ENCODE measurements at regions not wholly inside any gene's neighbourhood (a gene's known extent, or its start where the extent isn't known, plus 50 kb on each side); places are given as distances from the start of the nearest gene placed in this dataset.

DNA sequence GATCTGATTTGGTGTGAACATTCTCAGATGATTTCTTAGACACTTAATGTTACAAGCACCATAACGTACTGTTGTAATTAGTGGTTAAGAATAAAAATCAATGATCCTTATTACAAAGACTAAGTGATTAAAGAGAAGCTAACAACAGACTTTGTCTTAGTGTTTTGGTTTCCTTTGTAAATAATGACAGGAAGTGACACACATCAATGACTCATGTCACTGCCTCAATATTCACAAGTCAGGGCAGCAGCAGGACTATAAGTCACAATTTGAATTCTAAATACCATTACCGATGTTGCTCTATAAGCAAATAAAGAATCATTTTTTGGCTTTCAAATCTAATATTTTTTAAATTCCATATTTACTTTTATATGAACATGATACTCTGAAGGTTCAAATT, 115.8 kb upstream of the FAT4 start:
- TF ChIP-seq TAF1 (IDR thresholded peaks at IDR 0.05; ENCODE audit: borderline replicate concordance, insufficient read depth, low read length) (no peak), SIN3A (IDR thresholded peaks at IDR 0.05; ENCODE audit: borderline replicate concordance, insufficient read depth, low read length) (no peak), POLR2AphosphoS5 (IDR thresholded peaks at IDR 0.05; ENCODE audit: low read depth, low read length) (no peak)
- TF ChIP-seq, protein P1, sequence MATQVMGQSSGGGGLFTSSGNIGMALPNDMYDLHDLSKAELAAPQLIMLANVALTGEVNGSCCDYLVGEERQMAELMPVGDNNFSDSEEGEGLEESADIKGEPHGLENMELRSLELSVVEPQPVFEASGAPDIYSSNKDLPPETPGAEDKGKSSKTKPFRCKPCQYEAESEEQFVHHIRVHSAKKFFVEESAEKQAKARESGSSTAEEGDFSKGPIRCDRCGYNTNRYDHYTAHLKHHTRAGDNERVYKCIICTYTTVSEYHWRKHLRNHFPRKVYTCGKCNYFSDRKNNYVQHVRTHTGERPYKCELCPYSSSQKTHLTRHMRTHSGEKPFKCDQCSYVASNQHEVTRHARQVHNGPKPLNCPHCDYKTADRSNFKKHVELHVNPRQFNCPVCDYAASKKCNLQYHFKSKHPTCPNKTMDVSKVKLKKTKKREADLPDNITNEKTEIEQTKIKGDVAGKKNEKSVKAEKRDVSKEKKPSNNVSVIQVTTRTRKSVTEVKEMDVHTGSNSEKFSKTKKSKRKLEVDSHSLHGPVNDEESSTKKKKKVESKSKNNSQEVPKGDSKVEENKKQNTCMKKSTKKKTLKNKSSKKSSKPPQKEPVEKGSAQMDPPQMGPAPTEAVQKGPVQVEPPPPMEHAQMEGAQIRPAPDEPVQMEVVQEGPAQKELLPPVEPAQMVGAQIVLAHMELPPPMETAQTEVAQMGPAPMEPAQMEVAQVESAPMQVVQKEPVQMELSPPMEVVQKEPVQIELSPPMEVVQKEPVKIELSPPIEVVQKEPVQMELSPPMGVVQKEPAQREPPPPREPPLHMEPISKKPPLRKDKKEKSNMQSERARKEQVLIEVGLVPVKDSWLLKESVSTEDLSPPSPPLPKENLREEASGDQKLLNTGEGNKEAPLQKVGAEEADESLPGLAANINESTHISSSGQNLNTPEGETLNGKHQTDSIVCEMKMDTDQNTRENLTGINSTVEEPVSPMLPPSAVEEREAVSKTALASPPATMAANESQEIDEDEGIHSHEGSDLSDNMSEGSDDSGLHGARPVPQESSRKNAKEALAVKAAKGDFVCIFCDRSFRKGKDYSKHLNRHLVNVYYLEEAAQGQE (IDR thresholded peaks at IDR 0.05; ENCODE audit: insufficient read depth in 1 of 2, low read depth in 2 of 2, low read length in 2 of 2): no peak
